ENCODE measurements at regions not wholly inside any gene's neighbourhood (a gene's known extent, or its start where the extent isn't known, plus 50 kb on each side); places are given as distances from the start of the nearest gene placed in this dataset.

DNA sequence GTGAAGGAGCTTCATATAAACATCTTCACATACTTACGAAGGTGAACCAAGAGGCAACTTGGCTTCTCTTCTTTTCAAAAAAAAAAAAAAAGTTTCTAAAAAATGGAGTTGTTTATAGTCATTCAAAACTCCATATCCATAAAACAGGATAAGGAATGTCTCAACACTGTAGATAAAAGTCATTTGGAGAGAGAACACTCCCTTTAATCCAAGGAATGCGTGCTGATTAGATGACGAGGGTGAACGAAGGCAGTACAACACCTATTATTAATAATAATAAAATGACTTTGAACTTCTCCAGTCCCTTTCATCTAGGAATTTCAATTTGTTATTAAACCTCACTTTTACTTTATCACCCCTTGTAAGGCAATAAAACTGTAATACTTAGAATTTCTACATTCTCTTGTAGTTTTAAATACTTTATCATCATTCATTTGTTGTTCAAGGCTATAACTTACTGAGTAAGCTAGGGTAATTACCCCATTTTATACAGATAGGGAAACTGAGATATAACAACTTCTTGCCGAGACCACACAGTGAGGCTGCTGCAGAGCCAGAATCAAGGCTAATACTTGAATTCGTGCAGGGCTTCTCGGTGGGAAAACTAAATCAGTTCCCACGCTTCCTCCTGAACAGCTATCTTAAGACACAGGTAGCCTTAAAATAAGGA lies 377.1 kb downstream of the EFNA5 start:
- H3K27me3 ChIP-seq (replicated peaks; ENCODE audit: insufficient read depth, low read depth, low read length, poor library complexity): no peaks in the 10 kb centered on the region
- DNase-seq (ENCODE audit: low spot score): no peak
- CTCF ChIA-PET: no interaction called here
- POLR2A ChIA-PET (ENCODE audit: low non-redundant PET): no interaction called here
- H3K36me3 ChIP-seq (ENCODE audit: insufficient read depth, low read length, poor library complexity, severe bottlenecking): no peaks in the 10 kb centered on the region
- TF ChIP-seq EZH2 (IDR thresholded peaks at IDR 0.05; ENCODE audit: borderline replicate concordance, low read depth, low read length, poor library complexity, severe bottlenecking): no peak
- TF ChIP-seq, protein P1, sequence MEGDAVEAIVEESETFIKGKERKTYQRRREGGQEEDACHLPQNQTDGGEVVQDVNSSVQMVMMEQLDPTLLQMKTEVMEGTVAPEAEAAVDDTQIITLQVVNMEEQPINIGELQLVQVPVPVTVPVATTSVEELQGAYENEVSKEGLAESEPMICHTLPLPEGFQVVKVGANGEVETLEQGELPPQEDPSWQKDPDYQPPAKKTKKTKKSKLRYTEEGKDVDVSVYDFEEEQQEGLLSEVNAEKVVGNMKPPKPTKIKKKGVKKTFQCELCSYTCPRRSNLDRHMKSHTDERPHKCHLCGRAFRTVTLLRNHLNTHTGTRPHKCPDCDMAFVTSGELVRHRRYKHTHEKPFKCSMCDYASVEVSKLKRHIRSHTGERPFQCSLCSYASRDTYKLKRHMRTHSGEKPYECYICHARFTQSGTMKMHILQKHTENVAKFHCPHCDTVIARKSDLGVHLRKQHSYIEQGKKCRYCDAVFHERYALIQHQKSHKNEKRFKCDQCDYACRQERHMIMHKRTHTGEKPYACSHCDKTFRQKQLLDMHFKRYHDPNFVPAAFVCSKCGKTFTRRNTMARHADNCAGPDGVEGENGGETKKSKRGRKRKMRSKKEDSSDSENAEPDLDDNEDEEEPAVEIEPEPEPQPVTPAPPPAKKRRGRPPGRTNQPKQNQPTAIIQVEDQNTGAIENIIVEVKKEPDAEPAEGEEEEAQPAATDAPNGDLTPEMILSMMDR (conservative IDR thresholded peaks at IDR 0.05; ENCODE audit: low read depth, low read length): no peak
- no peak overlapping the region for H3K27ac ChIP-seq (ENCODE audit: low read depth, low read length, poor library complexity, severe bottlenecking)
- H3K4me3 ChIP-seq (ENCODE audit: low read depth, low read length, poor library complexity, severe bottlenecking): no peak overlapping the region
- peaks cover 5% of the 10 kb centered on the region for H3K4me1 ChIP-seq (ENCODE audit: insufficient read depth, low read length, poor library complexity, severe bottlenecking)
- no peaks in the 10 kb centered on the region for H3K9me3 ChIP-seq (ENCODE audit: low read depth, low read length, poor library complexity, severe bottlenecking)
- BruUV-seq (replicated peaks): no TSS peak
- intact Hi-C loops (cut with micrococcal nuclease; ENCODE audit: unreplicated experiment): no loop called here

GRCh38 chr5:107291866-107292265 lies 378.9 kb downstream of the EFNA5 start:
- TF ChIP-seq EZH2 (IDR thresholded peaks at IDR 0.05; ENCODE audit: borderline replicate concordance, low read depth, low read length, poor library complexity, severe bottlenecking): no peak
- TF ChIP-seq, protein P1 (conservative IDR thresholded peaks at IDR 0.05; ENCODE audit: low read depth, low read length): no peak
- no TSS peak for BruUV-seq (replicated peaks)
- Histone ChIP-seq H3K36me3 (ENCODE audit: insufficient read depth, low read length, poor library complexity, severe bottlenecking) (no peaks in the 10 kb centered on the region), H3K4me1 (ENCODE audit: insufficient read depth, low read length, poor library complexity, severe bottlenecking) (peaks cover 5% of the 10 kb centered on the region), H3K4me3 (ENCODE audit: low read depth, low read length, poor library complexity, severe bottlenecking) (no peak overlapping the region), H3K9me3 (ENCODE audit: low read depth, low read length, poor library complexity, severe bottlenecking) (no peaks in the 10 kb centered on the region), H3K27ac (ENCODE audit: low read depth, low read length, poor library complexity, severe bottlenecking) (no peak overlapping the region), H3K27me3 (replicated peaks; ENCODE audit: insufficient read depth, low read depth, low read length, poor library complexity) (no peaks in the 10 kb centered on the region)
- DNase-seq (ENCODE audit: low spot score): no peak
- CTCF ChIA-PET: no interaction called here
- intact Hi-C loops (cut with micrococcal nuclease; ENCODE audit: unreplicated experiment): no loop called here
- POLR2A ChIA-PET (ENCODE audit: low non-redundant PET): no interaction called here

GRCh38 chr5:107290780-107291398 lies 379.8 kb downstream of the EFNA5 start:
- Histone ChIP-seq H3K27ac (ENCODE audit: low read depth, low read length, poor library complexity, severe bottlenecking) (no peak overlapping the region), H3K36me3 (ENCODE audit: insufficient read depth, low read length, poor library complexity, severe bottlenecking) (no peaks in the 10 kb centered on the region), H3K9me3 (ENCODE audit: low read depth, low read length, poor library complexity, severe bottlenecking) (no peaks in the 10 kb centered on the region), H3K4me1 (ENCODE audit: insufficient read depth, low read length, poor library complexity, severe bottlenecking) (peaks cover 5% of the 10 kb centered on the region), H3K27me3 (replicated peaks; ENCODE audit: insufficient read depth, low read depth, low read length, poor library complexity) (no peaks in the 10 kb centered on the region), H3K4me3 (ENCODE audit: low read depth, low read length, poor library complexity, severe bottlenecking) (no peak overlapping the region)
- ChIA-PET POLR2A (ENCODE audit: low non-redundant PET) (interaction anchor here (0.6 kb wide), 1 partner anchor 58 kb away, joined by 8 read pairs; no protein-coding TSS in a partner anchor), CTCF (no interaction called here)
- TF ChIP-seq EZH2 (IDR thresholded peaks at IDR 0.05; ENCODE audit: borderline replicate concordance, low read depth, low read length, poor library complexity, severe bottlenecking): no peak
- TF ChIP-seq, protein P1 (conservative IDR thresholded peaks at IDR 0.05; ENCODE audit: low read depth, low read length): no peak
- BruUV-seq (replicated peaks): no TSS peak
- no peak for DNase-seq (ENCODE audit: low spot score)
- intact Hi-C loops (cut with micrococcal nuclease; ENCODE audit: unreplicated experiment): no loop called here

Measured in A673 (cell line).